GM12864 (cell line): ENCODE measurements at regions not wholly inside any gene's neighbourhood (a gene's known extent, or its start where the extent isn't known, plus 50 kb on each side); places are given as distances from the start of the nearest gene placed in this dataset.

Experiments used
- DNase-seq: peaks from one replicate; pipeline ENCODE4 v3.0.0-alpha.2; 2011; ENCODE audit warnings: low read depth
- H3K4me3 ChIP-seq: 2 replicates; pipeline ENCODE4 v1.5.1; 2011; ENCODE audit warnings: mild to moderate bottlenecking, low read depth, low read length, control low read depth
- TF ChIP-seq, protein P1 (sequence below): IDR thresholded peaks from 2 replicates; pipeline ENCODE4 v1.5.1; 2011; ENCODE audit warnings: low read depth, mild to moderate bottlenecking, moderate library complexity, low read length, control low read depth, inconsistent platforms; ENCODE audit errors: missing control alignments

- no peak overlapping the region for H3K4me3 ChIP-seq
- TF ChIP-seq, protein P1, sequence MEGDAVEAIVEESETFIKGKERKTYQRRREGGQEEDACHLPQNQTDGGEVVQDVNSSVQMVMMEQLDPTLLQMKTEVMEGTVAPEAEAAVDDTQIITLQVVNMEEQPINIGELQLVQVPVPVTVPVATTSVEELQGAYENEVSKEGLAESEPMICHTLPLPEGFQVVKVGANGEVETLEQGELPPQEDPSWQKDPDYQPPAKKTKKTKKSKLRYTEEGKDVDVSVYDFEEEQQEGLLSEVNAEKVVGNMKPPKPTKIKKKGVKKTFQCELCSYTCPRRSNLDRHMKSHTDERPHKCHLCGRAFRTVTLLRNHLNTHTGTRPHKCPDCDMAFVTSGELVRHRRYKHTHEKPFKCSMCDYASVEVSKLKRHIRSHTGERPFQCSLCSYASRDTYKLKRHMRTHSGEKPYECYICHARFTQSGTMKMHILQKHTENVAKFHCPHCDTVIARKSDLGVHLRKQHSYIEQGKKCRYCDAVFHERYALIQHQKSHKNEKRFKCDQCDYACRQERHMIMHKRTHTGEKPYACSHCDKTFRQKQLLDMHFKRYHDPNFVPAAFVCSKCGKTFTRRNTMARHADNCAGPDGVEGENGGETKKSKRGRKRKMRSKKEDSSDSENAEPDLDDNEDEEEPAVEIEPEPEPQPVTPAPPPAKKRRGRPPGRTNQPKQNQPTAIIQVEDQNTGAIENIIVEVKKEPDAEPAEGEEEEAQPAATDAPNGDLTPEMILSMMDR = no peak
- DNase-seq = no peak
These were observed 871.6 kb upstream of the GJE1 start for GRCh38 chr6:141261016-141261671.

GRCh38 chr6:141260627-141261015, 872.1 kb upstream of the GJE1 start:
- H3K4me3 ChIP-seq = no peak overlapping the region
- DNase-seq = no peak

GRCh38 chr6:141259807-141260206, 872.9 kb upstream of the GJE1 start:
- no peak overlapping the region for H3K4me3 ChIP-seq
- DNase-seq = no peak
- TF ChIP-seq, protein P1 = no peak

More at GRCh38 chr6:141260627-141261015, 872.1 kb upstream of the GJE1 start:
- TF ChIP-seq, protein P1 = no peak

- no peak for DNase-seq
- TF ChIP-seq, protein P1 = no peak
- no peak overlapping the region for H3K4me3 ChIP-seq
These were observed 873.6 kb upstream of the GJE1 start for GRCh38 chr6:141259091-141259490.

DNA sequence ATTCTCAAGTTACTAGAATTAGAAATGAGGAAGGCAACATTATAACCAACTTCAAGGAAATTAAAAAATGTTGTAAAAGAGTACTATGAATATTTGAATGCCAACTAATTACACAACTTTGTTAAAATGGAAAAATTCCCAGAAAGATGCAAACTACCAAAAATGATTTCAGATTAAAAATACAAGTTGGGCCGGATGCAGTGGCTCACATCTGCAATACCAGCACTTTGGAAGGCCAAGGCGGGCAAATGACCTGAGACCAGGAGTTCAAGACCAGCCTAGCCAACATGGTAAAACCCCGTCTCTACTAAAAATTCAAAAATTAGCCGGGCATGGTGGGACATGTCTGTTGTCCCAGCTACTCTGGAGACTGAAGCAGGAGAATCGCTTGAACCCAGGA, 874.2 kb upstream of the GJE1 start:
- TF ChIP-seq, protein P1 = no peak
- DNase-seq = no peak
- no peak overlapping the region for H3K4me3 ChIP-seq

DNA sequence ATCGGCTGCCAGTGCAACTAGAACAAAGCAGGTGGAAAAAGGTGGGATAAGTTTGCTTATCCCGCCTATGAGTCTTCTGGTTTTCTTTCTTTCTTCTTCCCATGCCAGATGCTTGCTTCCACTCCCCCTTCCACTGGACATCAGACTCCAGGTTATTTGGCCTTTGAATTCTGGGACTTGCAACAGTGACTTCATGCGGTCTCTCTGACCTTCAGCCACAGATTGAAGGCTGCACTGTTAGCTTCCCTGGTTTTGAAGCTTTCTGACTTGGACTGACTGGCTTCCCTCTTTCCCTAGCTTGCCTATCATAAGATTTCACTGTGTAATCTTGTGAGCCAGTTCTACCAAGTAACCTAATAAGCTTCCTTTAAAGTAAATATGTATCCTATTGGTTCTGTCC, 878.4 kb upstream of the GJE1 start:
- TF ChIP-seq, protein P1 = no peak
- DNase-seq = no peak
- H3K4me3 ChIP-seq = no peak overlapping the region

DNA sequence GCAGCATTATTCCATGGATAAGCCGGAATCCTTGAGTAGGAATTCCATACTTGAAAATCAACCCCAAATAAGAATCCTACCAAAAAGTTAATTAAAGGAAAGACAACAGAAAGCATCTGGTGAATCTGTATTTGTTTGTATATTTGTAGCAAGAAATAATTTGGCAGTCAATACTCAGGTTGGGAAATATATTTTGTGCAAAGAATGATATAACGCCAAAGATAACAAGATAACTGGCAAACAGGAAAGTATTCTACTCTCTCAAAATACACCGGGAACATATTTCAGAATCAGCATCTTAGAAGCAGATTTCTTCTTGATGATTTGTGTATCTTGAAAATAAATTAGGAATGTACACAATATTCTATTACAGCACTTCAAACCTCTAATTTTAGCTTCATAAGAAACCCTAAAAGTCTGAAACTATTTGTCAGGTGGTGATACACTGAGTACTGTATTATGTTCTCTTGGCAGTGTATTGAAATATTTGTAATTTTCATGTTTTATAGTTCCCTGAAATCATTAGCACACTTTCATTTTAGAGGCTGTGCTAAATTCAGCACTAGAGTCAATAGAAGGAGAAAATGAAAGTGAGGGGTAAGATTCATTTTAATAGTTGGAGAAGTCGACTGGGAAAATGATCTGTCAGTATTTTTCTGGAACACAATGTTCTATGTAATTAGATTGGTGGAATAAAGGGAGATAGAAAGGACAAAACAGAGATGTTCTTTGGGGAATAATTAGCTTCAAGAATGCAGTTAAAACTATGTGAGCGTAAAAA, 879.7 kb upstream of the GJE1 start:
- TF ChIP-seq, protein P1 = no peak
- no peak for DNase-seq
- no peak overlapping the region for H3K4me3 ChIP-seq
